Stimulated activated CD4-positive, alpha-beta T cell treated with anti-CD3 and anti-CD28 coated beads, Interleukin-4, amount 100 ng/mL, for 4 hours (primary cell): ENCODE measurements at regions not wholly inside any gene's neighbourhood (a gene's known extent, or its start where the extent isn't known, plus 50 kb on each side); places are given as distances from the start of the nearest gene placed in this dataset.

Experiments
- DNase-seq, 2 experiments: peaks; one replicate each; pipeline ENCODE4 v3.0.0-alpha.2; 2020

GRCh38 chr22:48646216-48646925 lies 1181.3 kb downstream of the BRD1 start:
- no peak for DNase-seq

DNA sequence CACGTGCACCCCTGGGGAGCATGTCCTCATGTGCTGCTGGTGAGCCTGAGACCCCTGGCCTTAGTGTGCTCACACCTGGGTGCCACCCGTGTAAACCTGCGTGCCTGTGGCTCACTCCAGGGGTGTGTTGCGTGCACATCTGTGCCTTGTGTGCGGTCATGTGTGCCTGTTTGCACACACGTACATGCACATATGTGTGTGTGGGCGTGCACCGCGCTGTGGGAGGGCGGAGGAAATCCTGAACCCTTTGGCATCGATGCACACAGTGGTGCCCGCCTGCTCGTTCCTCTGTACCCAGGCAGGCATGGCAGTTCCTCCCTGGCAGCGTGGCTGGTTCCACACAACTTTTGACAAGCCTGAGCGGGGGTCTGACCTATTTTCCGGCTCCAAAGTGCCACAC lies 1181.9 kb downstream of the BRD1 start:
- DNase-seq, result no peak

DNA sequence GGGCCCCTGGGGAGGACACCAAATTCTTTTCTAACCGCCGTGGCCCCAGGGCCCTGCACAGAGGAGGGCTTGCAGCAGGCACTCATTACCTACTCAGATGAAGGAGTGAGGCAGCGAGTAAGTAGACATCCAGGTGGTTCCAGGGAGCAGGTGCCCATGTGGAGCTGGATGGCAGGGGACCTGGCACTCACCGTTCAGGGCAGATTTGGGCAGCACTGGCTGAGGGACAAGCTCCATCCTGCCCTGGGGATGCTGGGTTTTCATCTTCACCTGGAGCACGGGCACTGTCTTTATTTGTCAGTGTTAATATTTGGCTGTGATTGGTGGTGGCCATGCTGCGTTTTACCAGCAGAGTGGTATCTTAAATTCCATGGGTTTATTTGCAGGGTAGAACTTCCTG lies 1182.7 kb downstream of the BRD1 start:
- DNase-seq, result no peak

DNA sequence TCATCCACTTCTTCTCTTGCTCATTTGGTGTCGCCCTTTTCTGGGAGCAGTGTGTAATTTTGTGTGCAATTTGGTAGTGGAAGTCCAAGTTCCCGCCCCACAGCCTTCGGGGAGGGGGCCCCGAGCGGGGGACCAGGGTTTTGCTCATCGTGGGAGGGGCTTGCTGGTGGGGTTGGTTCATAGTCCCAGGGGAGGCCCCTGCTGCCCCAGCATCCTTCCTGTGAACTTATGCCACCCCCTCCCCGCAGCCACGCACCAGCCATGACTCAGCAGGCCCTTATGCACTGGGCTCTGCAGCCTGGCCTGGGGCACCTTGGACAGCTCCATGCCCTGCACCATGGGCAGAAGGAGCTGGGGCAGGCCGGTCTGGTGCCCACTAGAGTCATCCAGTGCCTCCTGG lies 1183.6 kb downstream of the BRD1 start:
- no peak for DNase-seq

GRCh38 chr22:48643066-48643731 lies 1184.5 kb downstream of the BRD1 start:
- DNase-seq, result no peak

DNA sequence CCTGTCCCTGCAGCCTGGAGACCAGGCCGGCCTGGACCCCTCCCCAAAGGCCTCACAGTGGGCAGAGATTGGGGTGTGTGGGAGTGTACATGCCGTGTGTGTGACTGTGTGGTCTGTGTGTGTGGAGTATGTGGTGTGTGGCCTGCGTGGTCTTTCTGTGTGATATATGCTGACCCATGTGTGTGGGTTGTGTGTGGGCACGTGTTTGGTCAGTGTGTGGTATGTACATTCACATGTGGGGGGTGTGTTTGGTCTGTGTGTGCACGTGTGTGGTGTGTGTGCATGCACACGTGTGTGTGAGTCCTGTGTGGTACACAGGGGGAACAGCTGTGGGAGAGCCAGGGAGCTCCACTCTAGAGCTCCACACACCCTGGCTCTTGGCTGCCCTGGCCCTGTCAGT lies 1185.1 kb downstream of the BRD1 start:
- DNase-seq, result no peak

- no peak for DNase-seq
These were observed 1185.7 kb downstream of the BRD1 start for GRCh38 chr22:48641906-48642475.

GRCh38 chr22:48640890-48641841 lies 1186.5 kb downstream of the BRD1 start:
- no peak for DNase-seq

GRCh38 chr22:48639896-48640748 lies 1187.6 kb downstream of the BRD1 start:
- no peak for DNase-seq

DNA sequence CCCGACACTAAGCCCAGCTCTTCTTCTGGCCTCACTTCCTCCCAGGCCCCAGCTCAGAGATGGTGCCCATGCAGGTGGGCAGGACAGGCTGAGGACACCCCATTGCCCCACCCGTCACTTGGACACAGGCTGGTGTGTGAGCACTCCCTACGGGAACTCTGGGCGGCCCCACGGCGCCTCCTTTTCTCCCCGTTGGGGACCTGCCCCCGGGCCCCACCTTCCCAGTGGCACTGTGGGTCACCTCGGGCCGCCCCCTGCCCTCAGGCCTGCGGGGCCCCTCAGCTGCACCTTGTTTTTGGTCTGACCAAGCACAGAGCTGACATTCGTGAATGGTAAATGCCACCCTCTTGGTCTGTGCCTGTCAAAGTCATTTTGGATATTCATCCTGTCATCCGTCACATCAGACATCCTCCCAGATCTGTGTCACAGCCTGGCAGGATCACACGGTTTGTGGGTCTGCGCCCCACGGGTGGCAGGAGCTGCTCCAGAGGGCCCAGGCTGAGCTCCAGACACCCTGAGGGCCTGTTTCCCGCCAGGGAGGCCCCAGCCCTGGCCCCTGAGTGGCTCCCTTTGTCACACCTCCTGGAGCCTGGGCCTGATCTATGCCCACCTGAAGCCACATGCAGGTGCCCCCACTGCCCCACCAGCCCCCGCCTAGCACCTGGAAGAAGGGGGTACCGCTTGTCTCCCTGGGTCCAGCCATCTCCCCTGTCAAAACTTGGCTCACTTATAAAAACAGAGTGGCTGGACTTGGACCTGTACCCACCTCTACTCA lies 1188.5 kb downstream of the BRD1 start:
- no peak for DNase-seq

GRCh38 chr22:48637231-48637630 lies 1190.4 kb downstream of the BRD1 start:
- no peak for DNase-seq

DNA sequence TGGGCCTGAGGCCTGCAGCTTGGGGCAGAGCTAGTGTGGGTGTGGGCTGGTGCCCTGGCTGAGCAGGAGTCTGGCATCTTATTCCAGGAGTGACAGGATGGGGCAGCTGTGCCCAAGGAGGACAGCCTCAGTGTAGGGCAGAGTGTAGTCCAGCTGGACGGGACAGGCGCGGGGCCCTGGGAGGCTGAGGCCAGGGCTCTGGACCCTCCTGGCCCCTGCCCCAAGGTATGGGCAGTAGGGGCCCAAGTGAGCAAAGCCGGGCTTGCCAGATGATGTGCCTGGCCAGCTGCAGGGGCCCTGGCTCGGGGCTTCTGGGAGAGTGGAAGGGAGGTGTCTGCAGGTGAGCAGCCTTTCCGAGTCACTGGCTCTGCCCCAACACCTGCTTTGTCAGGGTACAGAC lies 1190.9 kb downstream of the BRD1 start:
- DNase-seq, result no peak

DNA sequence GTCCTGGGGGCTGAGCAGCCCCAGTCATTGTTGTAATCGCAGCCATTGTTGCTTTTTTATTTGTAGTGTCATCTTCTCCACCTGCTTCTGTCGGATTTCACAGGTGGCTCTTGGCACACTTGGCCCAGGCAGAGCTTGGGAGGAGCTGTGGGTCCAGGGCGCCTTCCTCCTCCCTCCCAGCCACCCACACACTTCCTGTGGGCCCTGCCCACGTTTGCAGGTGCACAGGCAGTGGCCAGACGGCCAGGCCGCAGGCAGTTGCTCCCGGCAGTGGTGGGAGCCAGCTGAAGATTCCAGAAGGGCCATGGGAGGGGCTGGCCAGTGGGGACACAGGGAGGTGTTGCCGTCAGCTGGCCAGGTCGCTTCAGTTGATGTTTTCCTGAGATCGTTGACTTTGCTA lies 1191.9 kb downstream of the BRD1 start:
- DNase-seq, result no peak

- DNase-seq, result no peak
These were observed 1192.6 kb downstream of the BRD1 start for GRCh38 chr22:48635031-48635430.

DNA sequence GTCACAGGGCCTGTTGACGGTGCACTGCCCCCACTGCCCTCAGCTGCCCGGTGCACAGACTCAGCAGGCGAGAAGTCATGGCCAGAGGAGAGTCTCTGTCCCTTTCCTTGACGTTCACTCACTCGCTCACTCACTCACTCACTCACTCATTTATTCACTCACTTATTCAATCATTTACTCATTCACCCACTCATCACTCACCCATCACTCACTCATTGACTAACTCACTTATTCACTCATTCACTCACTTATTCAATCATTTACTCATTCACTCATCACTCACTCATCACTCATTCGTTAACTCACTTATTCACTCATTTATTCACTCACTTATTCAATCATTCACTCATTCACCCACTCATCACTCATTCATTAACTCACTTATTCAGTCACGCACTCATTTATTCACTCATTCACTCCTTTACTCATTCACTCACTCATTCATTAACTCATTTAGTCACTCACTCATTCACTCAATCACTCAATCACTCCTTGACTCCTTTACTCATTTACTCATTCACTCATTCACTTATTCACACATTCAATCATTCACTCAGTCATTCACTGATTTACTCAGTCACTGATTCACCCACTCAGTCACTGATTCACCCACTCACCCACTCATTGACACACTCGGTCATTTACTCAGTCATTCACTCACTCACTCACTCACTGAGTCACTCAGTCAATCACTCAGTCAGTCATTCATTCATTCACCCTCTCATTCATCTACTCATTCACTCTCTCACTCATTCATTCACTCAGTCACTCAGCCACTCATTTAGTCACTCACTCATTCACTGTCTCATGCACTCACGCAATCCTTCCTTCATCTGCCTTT lies 1193.5 kb downstream of the BRD1 start:
- no peak for DNase-seq

- no peak for DNase-seq
These were observed 1194.9 kb downstream of the BRD1 start for GRCh38 chr22:48632646-48633246.

DNA sequence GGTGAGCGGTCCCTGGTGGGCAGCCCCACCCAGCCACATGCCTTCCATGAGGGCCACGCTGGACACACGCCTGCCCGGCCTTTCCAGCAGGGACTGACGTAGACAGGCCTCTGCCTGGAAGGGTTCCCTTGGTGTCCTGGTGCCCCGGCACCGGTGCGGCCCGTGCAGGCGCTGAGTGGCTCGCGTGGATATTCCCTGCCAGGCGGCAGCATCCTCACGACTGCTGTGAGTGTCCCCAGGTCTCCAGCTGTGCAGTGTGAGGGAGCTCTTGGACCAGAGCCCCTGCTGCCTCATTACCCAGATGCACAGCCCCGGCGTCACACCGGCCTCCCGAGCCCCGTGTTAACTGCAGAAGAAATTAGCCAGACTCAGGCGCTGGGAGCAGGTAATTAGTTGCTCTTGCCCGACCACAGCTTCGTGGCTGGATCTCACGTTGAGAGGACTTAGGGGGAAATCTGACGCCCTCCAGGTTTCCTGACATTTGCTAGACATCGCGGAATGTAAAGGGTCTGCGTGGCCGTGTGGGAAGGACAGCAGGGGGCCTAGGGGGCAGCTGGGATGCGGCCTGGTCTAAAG lies 1196.3 kb downstream of the BRD1 start:
- DNase-seq, result no peak

DNA sequence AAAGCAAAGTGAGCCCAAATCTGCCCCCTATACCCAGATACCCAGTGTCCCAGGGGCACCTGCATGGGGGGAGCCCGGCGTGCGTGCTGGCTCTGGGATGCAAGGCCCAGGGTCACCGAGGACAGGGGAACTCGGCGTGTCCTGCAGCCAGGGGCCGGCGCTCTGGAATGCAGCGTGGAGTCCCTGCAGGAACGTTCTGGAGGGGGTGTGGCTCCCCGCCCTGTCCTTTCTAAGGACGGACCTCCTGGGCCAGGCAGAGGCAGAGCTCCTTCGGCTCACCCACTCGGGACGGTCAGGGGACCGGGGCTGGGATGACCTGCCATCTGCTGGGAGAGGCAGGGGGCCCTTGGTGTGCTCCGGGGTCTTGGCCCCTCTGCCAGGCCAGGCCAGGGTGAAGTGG lies 1196.8 kb downstream of the BRD1 start:
- no peak for DNase-seq

DNA sequence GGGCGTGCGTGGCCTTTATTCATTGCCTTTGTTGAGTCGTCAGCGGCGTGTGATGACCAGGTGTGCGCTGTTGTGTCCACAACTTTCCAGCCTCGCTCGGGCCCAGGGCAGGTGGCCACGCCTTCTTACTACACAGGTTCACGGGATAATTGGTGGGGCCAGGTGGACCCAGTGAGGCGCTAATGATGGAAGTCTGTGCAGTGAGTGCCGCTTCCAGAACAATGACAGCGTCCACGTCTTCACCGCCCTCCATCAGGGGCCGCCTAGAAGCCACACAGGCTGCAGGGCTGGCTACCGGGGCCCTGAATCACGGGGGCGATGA lies 1197.3 kb downstream of the BRD1 start:
- no peak for DNase-seq
